HL-60/S4 treated with phorbol 12-myristate 13-acetate at 8.2 ng/mL for 4 days and 3 days (cell line): ENCODE measurements at regions not wholly inside any gene's neighbourhood (a gene's known extent, or its start where the extent isn't known, plus 50 kb on each side); places are given as distances from the start of the nearest gene placed in this dataset.

Experiments used
- in situ Hi-C: fragments of 300-500 bp; cut with MboI; formaldehyde crosslinking; loops from 2 replicates; pipeline ENCODE4 v1.15.0; 2022; ENCODE audit warnings: low sequenced_read_pairs

DNA sequence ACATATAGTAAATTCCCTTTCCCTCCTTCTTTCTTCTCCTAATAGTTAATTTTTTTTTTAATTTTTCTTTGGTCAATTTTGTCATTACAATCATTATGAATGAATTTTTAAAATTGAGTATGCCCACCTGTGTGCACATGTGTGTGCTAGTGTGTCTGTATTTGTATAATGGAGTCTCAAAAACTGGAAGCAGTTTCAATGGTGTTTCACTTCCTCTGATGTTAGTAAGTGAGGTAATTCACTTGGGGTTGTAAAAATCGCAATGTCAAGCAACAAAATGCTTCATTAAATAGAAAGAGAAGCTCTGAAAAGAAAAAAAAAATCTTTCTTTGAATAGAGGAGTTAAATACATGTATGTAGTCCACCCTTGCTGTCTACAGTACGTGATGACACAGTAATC, 1467.6 kb upstream of the NUDT12 start:
- in situ Hi-C loops: no loop called here

DNA sequence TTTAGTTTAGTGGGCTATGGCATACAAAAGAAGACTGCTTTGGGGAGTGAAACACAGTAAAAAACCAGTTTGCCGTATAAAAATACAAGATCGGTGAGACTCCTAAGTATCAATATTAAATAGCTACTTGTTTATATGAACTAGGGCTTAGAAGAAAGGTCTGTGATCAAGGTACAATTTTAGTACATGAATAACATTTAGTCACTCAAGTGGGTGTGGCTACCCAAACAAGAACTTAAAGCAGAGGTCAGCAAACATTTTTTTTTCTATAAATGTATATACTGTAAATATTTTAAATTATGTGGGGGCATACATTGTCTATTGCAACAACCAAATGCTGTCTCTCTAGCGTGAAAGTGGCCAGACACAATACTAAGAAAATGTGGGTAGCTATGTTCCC, 1452.5 kb upstream of the NUDT12 start:
- in situ Hi-C loops: no loop called here

DNA sequence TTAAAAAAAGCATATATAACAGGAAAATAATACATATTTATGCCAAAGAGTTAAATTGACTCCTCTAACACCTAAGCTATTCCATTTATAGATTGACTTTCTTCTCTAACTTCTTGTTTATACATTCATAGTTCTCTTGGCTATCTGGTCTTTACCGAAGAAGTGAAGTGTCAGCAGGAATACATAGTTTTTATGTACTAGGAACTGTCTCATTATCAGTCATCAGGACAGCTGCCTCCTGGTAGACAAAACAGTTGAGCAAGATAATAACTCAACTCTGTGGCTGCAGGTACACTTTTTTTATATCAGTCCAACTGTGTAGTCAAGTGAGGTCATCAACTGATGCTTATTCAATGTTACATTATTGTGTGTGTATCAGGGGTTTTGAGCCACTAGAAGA, 1436.0 kb upstream of the NUDT12 start:
- in situ Hi-C loops: no loop called here

DNA sequence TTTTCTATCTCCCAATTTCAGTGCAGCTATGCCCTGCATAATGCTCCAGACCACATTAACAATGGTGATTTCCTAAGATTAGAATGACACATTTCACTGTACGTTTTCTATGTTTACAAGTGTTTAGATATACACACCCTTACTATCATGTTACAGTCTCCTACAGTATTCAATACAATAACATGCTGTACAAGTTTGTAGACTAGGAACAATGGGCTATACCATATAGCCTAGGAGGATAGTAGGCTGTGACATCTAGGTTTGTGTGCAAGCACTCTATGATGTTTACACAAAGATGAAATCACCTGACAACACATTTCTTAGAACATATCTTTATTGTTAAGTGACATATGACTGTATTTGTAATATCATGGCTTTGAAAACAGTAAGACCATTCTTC, 1435.6 kb upstream of the NUDT12 start:
- in situ Hi-C loops: no loop called here

DNA sequence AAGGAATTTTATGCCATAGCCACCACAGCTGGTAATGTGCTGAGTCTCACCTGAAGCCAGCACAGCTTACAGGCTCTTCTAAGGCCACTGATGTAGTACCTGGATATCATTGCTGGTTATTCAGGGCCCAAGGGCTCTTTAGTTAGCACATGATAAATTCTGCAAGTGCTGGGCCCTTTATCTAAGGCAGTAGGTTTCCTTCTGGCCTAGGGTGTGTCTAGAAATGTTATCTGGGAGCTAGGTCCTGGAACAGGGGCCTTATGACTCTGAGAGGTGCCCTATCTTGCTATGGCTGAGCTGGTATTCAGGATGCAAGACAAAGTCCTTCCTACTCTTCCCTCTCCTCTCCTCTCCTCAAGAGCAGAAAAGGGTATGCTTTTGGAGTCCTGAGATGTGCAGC, 1424.5 kb upstream of the NUDT12 start:
- in situ Hi-C loops: no loop called here

- in situ Hi-C loops: no loop called here
Observed at GRCh38 chr5:104977529-104977928, 1414.9 kb upstream of the NUDT12 start.

DNA sequence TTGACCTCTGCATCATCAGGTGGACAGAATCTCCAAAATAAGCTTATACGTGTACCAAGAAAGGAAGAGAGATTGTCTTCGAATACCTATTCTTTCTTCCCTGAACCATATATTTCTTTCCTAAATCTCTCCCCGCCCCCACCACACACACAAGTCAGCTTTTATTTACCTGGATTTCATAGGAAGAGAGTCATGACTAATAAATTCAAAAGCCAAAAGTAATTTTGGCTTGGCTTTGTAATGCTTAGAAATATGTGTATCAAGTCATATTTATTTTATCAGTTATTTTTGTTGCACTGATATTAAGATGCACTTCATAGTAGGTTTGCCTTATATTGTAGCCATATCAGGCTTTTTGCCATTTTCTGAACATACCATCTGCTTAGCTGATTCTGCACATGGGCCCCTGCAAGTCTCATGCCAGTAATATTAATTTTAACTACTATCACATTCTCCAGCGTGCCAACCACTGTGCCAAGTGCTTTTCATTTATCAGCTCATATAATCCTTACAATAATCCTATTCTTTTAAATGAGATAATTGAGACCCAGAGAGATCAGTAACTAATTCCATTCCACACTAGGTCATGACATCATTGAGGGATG, 1405.3 kb upstream of the NUDT12 start:
- in situ Hi-C loops: no loop called here

- in situ Hi-C loops: no loop called here
Observed at GRCh38 chr5:104965006-104965405, 1402.4 kb upstream of the NUDT12 start.

- in situ Hi-C loops: no loop called here
Observed at GRCh38 chr5:104955479-104955878, 1392.9 kb upstream of the NUDT12 start.

- in situ Hi-C loops: no loop called here
Observed at GRCh38 chr5:104952876-104953275, 1390.3 kb upstream of the NUDT12 start.

DNA sequence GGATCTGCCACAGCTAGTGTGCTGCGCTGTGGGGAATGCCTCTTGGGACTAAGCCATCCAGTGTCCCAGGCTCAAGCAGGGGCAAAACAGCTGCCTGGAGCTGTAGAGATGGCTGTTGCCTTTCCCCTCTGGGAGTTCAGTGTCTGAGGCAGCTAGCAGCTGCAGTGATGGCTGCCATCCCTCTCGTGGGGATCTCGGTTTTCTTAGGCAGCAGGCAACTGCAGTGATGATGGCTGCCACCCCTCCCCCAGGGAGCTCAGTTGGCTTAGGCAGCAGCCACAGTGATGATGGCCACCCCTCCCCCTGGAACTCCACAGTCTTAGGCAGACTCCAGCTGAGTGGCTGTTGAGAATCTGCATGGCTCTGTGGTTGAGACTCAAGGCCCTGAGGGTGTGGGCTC, 1389.2 kb upstream of the NUDT12 start:
- in situ Hi-C loops: no loop called here

DNA sequence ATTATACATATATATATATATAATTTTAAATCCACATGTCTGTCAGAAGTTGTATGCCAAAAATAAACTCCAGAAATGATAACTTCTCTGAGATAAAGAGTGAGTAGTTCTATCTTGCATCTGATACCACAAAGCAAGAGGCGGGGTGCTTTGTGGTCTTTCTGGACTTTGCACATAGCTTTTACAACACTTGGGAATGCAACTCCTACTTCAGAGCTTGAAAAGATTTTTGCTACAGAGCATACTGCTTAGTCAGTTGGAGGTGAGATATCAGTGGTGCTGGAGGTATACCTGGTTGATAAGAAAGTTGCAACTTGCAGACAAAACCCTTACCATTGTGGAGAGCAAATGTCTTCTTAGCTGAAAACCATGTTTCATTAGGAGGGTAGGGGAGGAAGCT, 1384.5 kb upstream of the NUDT12 start:
- in situ Hi-C loops: no loop called here

DNA sequence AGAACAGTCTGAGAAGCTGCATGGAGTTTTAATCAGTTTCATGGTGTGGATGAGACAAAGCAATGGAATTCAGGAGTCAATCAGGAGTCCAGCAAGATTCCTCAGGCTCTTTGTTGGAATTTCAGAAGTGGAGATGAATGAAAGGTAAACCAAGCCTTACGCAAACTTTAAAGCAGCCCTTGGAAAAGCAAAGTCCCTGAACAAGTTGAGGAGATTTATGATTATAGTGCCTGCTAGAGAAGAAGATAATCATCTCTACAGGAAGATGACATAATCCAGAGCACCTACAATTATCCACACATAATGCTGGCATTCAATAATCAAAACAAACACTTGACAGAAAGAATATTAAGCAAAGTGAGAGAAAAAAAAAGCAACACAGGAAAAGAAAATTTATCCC, 1380.1 kb upstream of the NUDT12 start:
- in situ Hi-C loops: no loop called here

DNA sequence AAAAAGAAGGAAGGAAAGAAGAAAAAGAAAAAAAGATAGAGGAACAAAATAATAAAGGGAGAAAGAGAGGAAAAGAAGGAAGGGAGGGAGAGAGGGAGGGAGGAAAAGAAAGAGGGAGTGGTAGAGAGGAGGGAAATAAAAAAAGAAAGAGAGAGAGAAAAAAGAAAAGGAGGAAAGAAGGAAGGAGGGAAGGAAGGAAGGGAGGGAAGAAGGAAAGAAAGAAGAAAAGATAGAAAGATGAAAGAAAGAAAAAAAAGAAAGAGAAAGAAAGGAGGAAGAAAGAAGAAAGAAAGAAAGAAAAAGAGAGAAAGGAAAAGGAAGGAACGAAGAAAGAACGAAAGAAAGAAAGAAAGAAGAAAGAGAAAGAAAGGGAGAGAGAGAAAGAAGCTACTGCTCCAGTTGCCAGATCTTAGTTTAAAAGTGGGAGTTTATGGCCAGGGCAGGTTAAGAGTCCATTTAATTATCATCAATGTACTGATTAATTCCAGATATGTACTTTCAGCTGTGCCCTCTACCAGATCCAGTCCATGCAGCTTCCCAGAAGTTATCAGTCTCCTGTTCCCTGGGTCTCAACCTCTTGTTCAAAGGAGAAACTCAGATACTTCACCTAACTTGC, 1378.5 kb upstream of the NUDT12 start:
- in situ Hi-C loops: no loop called here

GRCh38 chr5:104937598-104937997, 1375.0 kb upstream of the NUDT12 start:
- in situ Hi-C loops: no loop called here

DNA sequence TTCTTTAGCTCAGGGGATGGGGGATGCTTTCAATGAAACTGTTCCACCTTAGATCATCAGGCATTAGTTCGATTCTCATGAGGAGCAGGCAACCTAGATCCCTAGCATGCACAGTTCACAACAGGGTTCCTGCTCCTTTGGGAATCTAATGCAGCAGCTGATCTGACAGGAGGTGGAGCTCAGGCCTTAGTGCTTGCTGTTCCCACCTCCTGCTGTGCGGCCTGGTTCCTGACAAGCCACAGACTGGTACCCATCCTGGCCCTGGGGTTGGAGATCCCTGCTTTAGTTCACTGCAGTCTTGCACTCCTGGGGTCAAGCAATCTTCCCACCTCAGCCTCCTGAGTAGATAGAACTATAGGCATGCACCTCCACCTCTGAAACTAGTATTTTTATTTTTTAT, 1369.8 kb upstream of the NUDT12 start:
- in situ Hi-C loops: no loop called here

GRCh38 chr5:104928906-104929520, 1366.4 kb upstream of the NUDT12 start:
- in situ Hi-C loops: no loop called here

DNA sequence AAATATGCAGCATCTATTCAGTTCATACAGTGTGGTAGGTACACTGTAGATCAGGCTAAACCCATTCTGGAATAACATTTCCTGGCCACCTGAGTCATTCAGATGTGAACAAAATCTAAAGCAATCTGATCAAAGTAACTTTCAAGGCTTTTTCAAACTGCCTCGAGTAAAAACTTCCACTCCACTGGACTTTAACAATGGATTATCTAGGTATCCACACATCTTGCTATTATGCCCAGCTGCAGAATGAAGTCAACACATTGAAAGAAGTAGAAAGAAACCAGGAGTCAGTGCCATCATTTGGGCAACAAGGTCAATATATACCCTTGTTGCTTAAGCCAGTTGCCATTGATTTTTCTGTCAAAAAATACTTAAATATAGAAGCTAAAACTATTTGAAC, 1352.6 kb upstream of the NUDT12 start:
- in situ Hi-C loops: no loop called here

GRCh38 chr5:104914536-104915070, 1352.0 kb upstream of the NUDT12 start:
- in situ Hi-C loops: no loop called here

- in situ Hi-C loops: no loop called here
Observed at GRCh38 chr5:104913841-104914281, 1351.3 kb upstream of the NUDT12 start.

- in situ Hi-C loops: no loop called here
Observed at GRCh38 chr5:104909803-104910202, 1347.2 kb upstream of the NUDT12 start.

GRCh38 chr5:104904561-104904960, 1342.0 kb upstream of the NUDT12 start:
- in situ Hi-C loops: no loop called here
